Adrenal gland (tissue), 9 donors: ENCODE measurements at regions not wholly inside any gene's neighbourhood (a gene's known extent, or its start where the extent isn't known, plus 50 kb on each side); places are given as distances from the start of the nearest gene placed in this dataset.

Experiments
- DNase-seq, 7 donors: peaks; one replicate each; pipeline ENCODE4 v3.0.0-alpha.2; 2019 to 2020
- H3K27ac ChIP-seq, 5 donors: fragments of 200-600 bp; sonication (generic) in 4 of 5; 1 replicate in 3 of 5; 2 replicates in 2 of 5; pipeline versions ENCODE4 v1.5.1 to v1.8.0; 2016 to 2020; ENCODE audit warnings: mild to moderate bottlenecking in 1 of 5
- H3K27me3 ChIP-seq: fragments of 200-600 bp; 2 replicates; pipeline ENCODE4 v1.8.0; 2021
- H3K36me3 ChIP-seq, 2 donors: fragments of 200-600 bp; replicated peaks in 1 of 2; 1 replicate in 1 of 2; 2 replicates in 1 of 2; pipeline versions ENCODE4 v1.5.1 to v1.8.0; 2018 to 2022
- H3K4me1 ChIP-seq, 2 donors: fragments of 200-600 bp; replicated peaks in 1 of 2; 1 replicate in 1 of 2; 2 replicates in 1 of 2; pipeline versions ENCODE4 v1.5.1 to v1.8.0; 2018 to 2021
- H3K4me3 ChIP-seq, 4 donors: fragments of 200-600 bp; sonication (generic) in 3 of 4; one replicate each; pipeline ENCODE4 v1.5.1; 2016 to 2018
- H3K9me3 ChIP-seq, 3 donors: fragments of 200-600 bp; sonication (generic) in 1 of 3; replicated peaks in 1 of 3; 1 replicate in 2 of 3; 2 replicates in 1 of 3; pipeline versions ENCODE4 v1.5.1 to v1.8.0; 2016 to 2021
- CTCF ChIP-seq, 6 experiments: fragments of 450-650 bp in 4 of 6; fragments of 200-600 bp in 2 of 6; sonication (generic) in 1 of 6; IDR thresholded peaks; 1 replicate in 5 of 6; 2 replicates in 1 of 6; pipeline versions ENCODE4 v1.5.1 to v1.8.0; 2016 to 2021; ENCODE audit warnings: antibody characterized with exemption in 6 of 6, mild to moderate bottlenecking in 2 of 6, moderate library complexity in 1 of 6
- POLR2A ChIP-seq, 2 donors: fragments of 450-650 bp; IDR thresholded peaks; one replicate each; pipeline ENCODE4 v1.6.1; 2017; ENCODE audit warnings: antibody characterized with exemption in 2 of 2, mild to moderate bottlenecking in 2 of 2, moderate library complexity in 1 of 2
- whole genome bisulfite sequencing, 4 donors: extraction: QIAGEN DNeasy Blood & Tissue Kit in 2 of 4; methylation state at CpG; one replicate each; pipeline versions ENCODE4 v1.1.5 to v1.1.7; 2013 to 2017; 5-methylcytosine and 5-hydroxymethylcytosine counted together
- intact Hi-C, 2 donors: fragments of 100-400 bp; cut with DNase I; formaldehyde crosslinking; loops; one replicate each; pipeline versions ENCODE4 v1.14.1 to v1.15.0; 2022 to 2023
- donor health status: healthy with polysubstance abuse.
- donor health status: Bipolar disorder and iron deficiency.
- donor health status: DM: yes; HTN: yes; CAD: no.
- donor health status: DM: no; HTN: no; CAD: no.
- donor health status: DM: no; HTN: no; CAD: no.

GRCh38 chr2:126579868-126580267 lies 76.1 kb upstream of the GYPC start:
- no peaks in the 10 kb centered on the region for H3K4me1 ChIP-seq
- TF ChIP-seq POLR2A (IDR thresholded peaks at IDR 0.05): no peak
- TF ChIP-seq CTCF (IDR thresholded peaks at IDR 0.05): no peak
- H3K9me3 ChIP-seq: no peaks in the 10 kb centered on the region
- H3K4me3 ChIP-seq: no peak overlapping the region
- no peak for DNase-seq
- 84 to 90% (median 87%) methylated on average over 9 of the region's 9 CpGs for WGBS, 4 donors
- H3K27ac ChIP-seq: no peak overlapping the region
- H3K36me3 ChIP-seq: no peaks in the 10 kb centered on the region
- intact Hi-C loops: no loop called here
- no peaks in the 10 kb centered on the region for H3K27me3 ChIP-seq

- 74 to 80% (median 77%) methylated on average over 8 of the region's 8 CpGs for WGBS, 4 donors
- H3K27me3 ChIP-seq: no peaks in the 10 kb centered on the region
- peak in 4 of 7 donors; percentile 11 to 54 (median 23) for DNase-seq
- H3K4me1 ChIP-seq: no peaks in the 10 kb centered on the region
- intact Hi-C loops: no loop called here
- no peaks in the 10 kb centered on the region for H3K36me3 ChIP-seq
- no peaks in the 10 kb centered on the region for H3K9me3 ChIP-seq
- H3K4me3 ChIP-seq: no peak overlapping the region
- TF ChIP-seq POLR2A (IDR thresholded peaks at IDR 0.05) (no peak), CTCF (IDR thresholded peaks at IDR 0.05) (no peak)
- H3K27ac ChIP-seq: peak overlapping the region in 1 of 5 donors; percentile 22
Observed at GRCh38 chr2:126586317-126586716, 69.6 kb upstream of the GYPC start.

- Histone ChIP-seq H3K27me3 (no peaks in the 10 kb centered on the region), H3K9me3 (no peaks in the 10 kb centered on the region), H3K36me3 (no peaks in the 10 kb centered on the region), H3K4me3 (no peak overlapping the region), H3K27ac (no peak overlapping the region), H3K4me1 (no peaks in the 10 kb centered on the region)
- no peak for DNase-seq
- WGBS, 4 donors: 81 to 90% (median 87%) methylated on average over 2 of the region's 2 CpGs
- intact Hi-C loops: no loop called here
- TF ChIP-seq POLR2A (IDR thresholded peaks at IDR 0.05) (no peak), CTCF (IDR thresholded peaks at IDR 0.05) (no peak)
Observed at GRCh38 chr2:126599062-126599461, 56.9 kb upstream of the GYPC start.

- no peak for DNase-seq
- H3K9me3 ChIP-seq: no peaks in the 10 kb centered on the region
- intact Hi-C loops: no loop called here
- WGBS, 4 donors: 70 to 89% (median 77%) methylated on average over 3 of the region's 3 CpGs
- no peak overlapping the region for H3K27ac ChIP-seq
- no peaks in the 10 kb centered on the region for H3K36me3 ChIP-seq
- no peaks in the 10 kb centered on the region for H3K4me1 ChIP-seq
- no peaks in the 10 kb centered on the region for H3K27me3 ChIP-seq
- TF ChIP-seq CTCF (IDR thresholded peaks at IDR 0.05) (no peak), POLR2A (IDR thresholded peaks at IDR 0.05) (no peak)
- H3K4me3 ChIP-seq: no peak overlapping the region
Observed at GRCh38 chr2:126600742-126601141, 55.2 kb upstream of the GYPC start.
